Ectodermal cell (in vitro differentiated cells): ENCODE measurements at regions not wholly inside any gene's neighbourhood (a gene's known extent, or its start where the extent isn't known, plus 50 kb on each side); places are given as distances from the start of the nearest gene placed in this dataset.
"Not testable (repeated sequence)": the region's sequence is repeated elsewhere in the genome, so short reads cannot be mapped to it uniquely, and the experiment has no call there.

Experiments used
- H3K27ac ChIP-seq: 2 replicates; pipeline ENCODE4 v1.7.0; 2013; ENCODE audit warnings: mild to moderate bottlenecking, low read depth, low read length; ENCODE audit not compliant: insufficient read depth, poor library complexity, severe bottlenecking
- H3K27me3 ChIP-seq: 2 replicates; pipeline ENCODE4 v1.7.0; 2013; ENCODE audit warnings: mild to moderate bottlenecking, low read length; ENCODE audit not compliant: insufficient read depth, control insufficient read depth, poor library complexity, severe bottlenecking
- H3K36me3 ChIP-seq: one replicate; pipeline ENCODE4 v1.7.0; 2013; ENCODE audit warnings: low read length; ENCODE audit not compliant: control insufficient read depth, insufficient read depth
- H3K4me1 ChIP-seq: one replicate; pipeline ENCODE4 v1.7.0; 2013; ENCODE audit warnings: low read length; ENCODE audit not compliant: control insufficient read depth, insufficient read depth
- H3K4me3 ChIP-seq: 2 replicates; pipeline ENCODE4 v1.7.0; 2013; ENCODE audit warnings: low read depth, low read length, control low read depth; ENCODE audit not compliant: insufficient read depth
- H3K9me3 ChIP-seq: 2 replicates; pipeline ENCODE4 v1.7.0; 2013; ENCODE audit warnings: mild to moderate bottlenecking, low read length, moderate library complexity; ENCODE audit not compliant: control insufficient read depth
- WGBS, 2 experiments: methylation state at CpG; one replicate each; pipeline ENCODE4 v1.1.7; 2013; ENCODE audit warnings: missing lambda C conversion rate in 2 of 2; 5-methylcytosine and 5-hydroxymethylcytosine counted together

DNA sequence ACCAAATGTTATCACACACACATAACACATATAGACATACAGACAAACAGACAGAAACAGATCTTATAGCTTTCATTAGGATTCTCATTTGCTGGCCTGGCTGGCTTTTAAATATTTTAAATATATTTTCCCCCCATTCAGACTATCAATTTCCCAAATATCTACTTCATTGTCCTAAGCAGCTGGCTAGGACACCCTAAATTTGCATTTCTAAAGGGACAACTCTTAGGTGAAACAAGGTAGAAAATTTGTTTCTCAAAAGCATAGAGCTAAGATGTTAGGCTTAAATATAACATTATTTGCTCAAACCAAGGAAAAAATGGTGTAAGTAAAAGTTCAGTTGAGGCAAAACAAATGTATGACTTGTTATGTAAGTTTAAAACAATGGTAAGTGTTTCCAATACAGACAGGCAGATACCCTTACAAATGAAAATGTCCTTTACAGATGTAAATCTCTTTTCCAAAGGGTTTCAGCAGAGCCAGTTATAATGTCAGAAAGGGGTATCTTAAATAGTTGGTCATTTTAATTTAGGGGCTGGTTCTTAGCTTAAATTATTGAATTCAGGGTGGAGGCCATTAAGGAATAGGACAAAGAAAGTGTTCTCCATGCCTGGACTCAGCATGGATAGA lies 522.8 kb downstream of the DMRTA1 start:
- Histone ChIP-seq H3K4me1 (no peaks in the 10 kb centered on the region), H3K4me3 (no peak overlapping the region), H3K9me3 (no peaks in the 10 kb centered on the region), H3K27me3 (no peaks in the 10 kb centered on the region), H3K36me3 (no peaks in the 10 kb centered on the region), H3K27ac (no peak overlapping the region)

DNA sequence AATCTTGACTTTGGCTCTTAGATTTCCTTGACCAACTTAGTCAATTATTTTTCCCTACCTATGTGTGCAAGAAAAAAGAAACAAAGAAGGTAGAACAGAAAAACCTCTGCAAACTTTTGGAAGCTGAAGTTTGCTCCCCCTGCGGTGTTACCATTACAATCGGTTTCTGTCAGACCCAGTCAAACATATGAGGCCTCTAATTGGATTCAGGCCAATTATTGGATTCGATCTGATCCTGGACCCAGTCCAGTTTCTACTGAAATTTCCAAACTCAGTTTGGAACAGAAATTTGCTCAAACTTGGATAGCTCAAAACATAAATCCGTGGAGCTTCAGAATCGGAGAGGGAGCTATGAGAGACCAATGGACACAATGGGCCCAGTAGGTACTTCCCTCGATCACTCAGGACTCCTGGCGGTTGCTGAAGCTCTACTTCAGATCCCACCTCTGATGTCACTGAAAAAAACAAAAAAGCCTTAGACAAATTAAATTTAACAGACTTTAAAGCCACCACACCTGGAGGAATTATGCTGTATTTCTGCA lies 523.9 kb downstream of the DMRTA1 start:
- no peaks in the 10 kb centered on the region for H3K27me3 ChIP-seq
- H3K36me3 ChIP-seq = no peaks in the 10 kb centered on the region
- H3K27ac ChIP-seq = no peak overlapping the region
- H3K4me3 ChIP-seq = no peak overlapping the region
- H3K4me1 ChIP-seq = no peaks in the 10 kb centered on the region
- WGBS, 2 experiments = 86% methylated on average over 7 of the region's 7 CpGs
- H3K9me3 ChIP-seq = no peaks in the 10 kb centered on the region

- H3K4me1 ChIP-seq = no peaks in the 10 kb centered on the region
- H3K9me3 ChIP-seq = no peaks in the 10 kb centered on the region
- H3K27ac ChIP-seq = no peak overlapping the region
- WGBS, 2 experiments = 100% methylated on average over 1 to 2 of the region's 3 CpGs
- no peaks in the 10 kb centered on the region for H3K36me3 ChIP-seq
- no peaks in the 10 kb centered on the region for H3K27me3 ChIP-seq
- no peak overlapping the region for H3K4me3 ChIP-seq
These were observed 529.3 kb downstream of the DMRTA1 start for GRCh38 chr9:22975951-22976350.

DNA sequence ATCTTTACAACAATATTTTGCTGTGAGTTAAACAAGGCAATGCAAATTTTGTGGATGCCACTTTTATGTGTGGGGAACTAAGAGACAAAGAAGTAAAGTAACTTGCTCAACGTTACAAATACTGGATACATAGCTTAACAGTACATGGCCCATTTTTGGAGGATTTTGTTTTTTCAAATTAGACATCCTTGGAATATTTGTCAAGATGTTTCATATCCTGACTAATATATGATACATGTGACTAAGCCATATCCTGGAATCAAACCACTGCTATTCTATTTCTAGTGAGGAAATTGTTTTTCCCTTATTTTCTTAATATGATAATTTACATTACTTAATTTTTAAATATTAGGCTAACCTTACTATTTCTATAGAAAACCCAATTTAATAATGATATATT lies 529.8 kb downstream of the DMRTA1 start:
- no peaks in the 10 kb centered on the region for H3K4me1 ChIP-seq
- H3K27ac ChIP-seq = no peak overlapping the region
- no peaks in the 10 kb centered on the region for H3K36me3 ChIP-seq
- no peaks in the 10 kb centered on the region for H3K27me3 ChIP-seq
- 60 to 90% methylated on average over 1 of the region's 1 CpG for WGBS, 2 experiments
- no peak overlapping the region for H3K4me3 ChIP-seq
- H3K9me3 ChIP-seq = no peaks in the 10 kb centered on the region

DNA sequence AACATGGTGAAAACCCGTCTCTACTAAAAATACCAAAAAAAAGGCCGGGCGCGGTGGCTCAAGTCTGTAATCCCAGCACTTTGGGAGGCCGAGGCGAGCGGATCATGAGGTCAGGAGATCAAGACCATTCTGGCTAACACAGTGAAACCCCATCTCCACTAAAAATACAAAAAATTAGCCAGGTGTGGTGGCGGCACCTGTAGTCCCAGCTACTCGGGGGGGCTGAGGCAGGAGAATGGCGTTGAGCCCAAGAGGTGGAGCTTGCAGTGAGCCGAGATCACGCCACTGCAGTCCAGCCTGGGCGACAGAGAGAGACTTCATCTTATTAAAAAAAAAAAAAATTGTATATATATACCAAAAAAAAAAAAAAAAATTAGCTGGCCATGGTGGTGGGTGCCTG lies 533.8 kb downstream of the DMRTA1 start:
- 94 to 95% methylated on average over 11 to 12 of the region's 13 CpGs for WGBS, 2 experiments
- not testable (repeated sequence) for H3K36me3 ChIP-seq, H3K4me3 ChIP-seq, H3K9me3 ChIP-seq, H3K27ac ChIP-seq, H3K27me3 ChIP-seq, H3K4me1 ChIP-seq

GRCh38 chr9:22986556-22986955 lies 539.9 kb downstream of the DMRTA1 start:
- Histone ChIP-seq H3K27ac (no peak overlapping the region), H3K4me3 (no peak overlapping the region), H3K4me1 (no peaks in the 10 kb centered on the region), H3K36me3 (no peaks in the 10 kb centered on the region), H3K9me3 (no peaks in the 10 kb centered on the region), H3K27me3 (no peaks in the 10 kb centered on the region)
- 91 to 94% methylated on average over 3 of the region's 3 CpGs for WGBS, 2 experiments

DNA sequence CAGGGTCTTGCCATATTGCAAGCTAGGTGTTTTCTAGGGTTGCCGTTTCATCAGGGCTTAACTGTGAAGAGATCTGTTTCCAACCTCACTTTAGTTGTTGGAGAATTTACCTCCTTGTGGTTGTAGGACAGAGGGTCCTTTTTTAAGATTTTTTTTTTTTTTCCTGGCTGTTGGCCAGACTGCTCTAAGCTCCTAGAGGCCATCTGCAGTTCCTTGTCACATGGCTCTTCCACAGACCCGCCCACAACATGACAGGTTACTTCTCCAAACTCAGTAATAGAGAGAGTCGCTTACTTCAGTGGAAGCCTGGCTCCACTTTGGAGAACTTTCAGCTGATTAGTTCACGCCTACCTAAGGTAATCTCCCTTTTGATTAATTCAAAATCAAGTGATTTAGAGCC lies 543.7 kb downstream of the DMRTA1 start:
- no peaks in the 10 kb centered on the region for H3K9me3 ChIP-seq
- H3K27me3 ChIP-seq = no peaks in the 10 kb centered on the region
- no peaks in the 10 kb centered on the region for H3K4me1 ChIP-seq
- no peaks in the 10 kb centered on the region for H3K36me3 ChIP-seq
- no peak overlapping the region for H3K27ac ChIP-seq
- H3K4me3 ChIP-seq = no peak overlapping the region
- 91 to 92% methylated on average over 4 of the region's 4 CpGs for WGBS, 2 experiments

DNA sequence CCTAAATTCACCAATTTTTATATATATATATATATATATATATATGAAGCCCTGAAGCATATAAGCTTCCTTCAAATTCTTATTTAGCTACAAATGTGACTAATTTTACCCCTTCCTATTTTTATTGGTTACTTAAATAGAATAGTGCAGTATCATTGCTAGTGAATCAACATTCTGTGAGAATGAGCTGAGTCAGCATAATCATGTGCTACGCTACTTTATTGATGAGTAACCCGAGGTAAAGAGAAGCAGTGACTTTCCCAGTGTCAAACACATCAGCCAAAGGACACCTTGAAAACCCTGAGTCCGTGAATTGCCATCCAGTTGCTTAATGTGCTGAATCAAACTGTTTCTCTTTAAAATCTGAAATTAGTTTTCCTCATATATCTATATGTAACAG lies 546.2 kb downstream of the DMRTA1 start:
- Histone ChIP-seq H3K4me3 (no peak overlapping the region), H3K4me1 (no peaks in the 10 kb centered on the region), H3K27me3 (no peaks in the 10 kb centered on the region), H3K9me3 (no peaks in the 10 kb centered on the region), H3K36me3 (no peaks in the 10 kb centered on the region), H3K27ac (no peak overlapping the region)
- 90 to 93% methylated on average over 3 of the region's 3 CpGs for WGBS, 2 experiments

- Histone ChIP-seq H3K27ac (no peak overlapping the region), H3K4me1 (no peaks in the 10 kb centered on the region), H3K9me3 (no peaks in the 10 kb centered on the region), H3K27me3 (no peaks in the 10 kb centered on the region), H3K4me3 (no peak overlapping the region), H3K36me3 (no peaks in the 10 kb centered on the region)
- WGBS, 2 experiments = 90 to 98% methylated on average over 4 of the region's 4 CpGs
These were observed 551.3 kb downstream of the DMRTA1 start for GRCh38 chr9:22997923-22998322.

GRCh38 chr9:23005156-23005555 lies 558.5 kb downstream of the DMRTA1 start:
- Histone ChIP-seq H3K27me3 (no peaks in the 10 kb centered on the region), H3K9me3 (no peaks in the 10 kb centered on the region), H3K4me1 (no peaks in the 10 kb centered on the region), H3K4me3 (no peak overlapping the region), H3K36me3 (no peaks in the 10 kb centered on the region), H3K27ac (no peak overlapping the region)
- WGBS, 2 experiments = 86 to 92% methylated on average over 5 of the region's 5 CpGs

DNA sequence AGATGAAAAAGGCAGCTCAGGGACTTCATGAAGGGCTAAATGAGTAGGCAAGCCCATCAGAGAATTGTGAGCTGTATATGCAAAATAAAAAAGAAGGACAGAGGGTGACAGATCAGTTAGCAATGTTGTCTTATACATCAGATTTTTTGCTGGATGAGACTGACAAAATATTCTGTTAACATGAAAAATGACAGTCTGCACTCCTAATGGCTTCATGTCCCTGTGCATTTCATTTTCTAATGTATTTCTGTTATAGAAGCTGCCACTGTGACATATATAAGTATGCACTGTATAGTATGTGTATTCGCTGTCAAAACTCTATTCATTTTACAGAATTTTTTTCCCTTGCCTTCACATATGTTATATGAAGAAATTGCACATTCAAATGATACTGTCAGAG lies 559.5 kb downstream of the DMRTA1 start:
- no peak overlapping the region for H3K27ac ChIP-seq
- no peaks in the 10 kb centered on the region for H3K4me1 ChIP-seq
- no CpG with 5 or more reads among the region's 1 CpG for WGBS, 2 experiments
- H3K4me3 ChIP-seq = no peak overlapping the region
- no peaks in the 10 kb centered on the region for H3K36me3 ChIP-seq
- no peaks in the 10 kb centered on the region for H3K9me3 ChIP-seq
- no peaks in the 10 kb centered on the region for H3K27me3 ChIP-seq
